SU-DHL-6 (cell line): ENCODE measurements at regions not wholly inside any gene's neighbourhood (a gene's known extent, or its start where the extent isn't known, plus 50 kb on each side); places are given as distances from the start of the nearest gene placed in this dataset.

Experiments used
- H2AFZ ChIP-seq: fragments of 200-600 bp; sonication (generic); 2 replicates; pipeline ENCODE4 v1.6.1; 2014; ENCODE audit warnings: low read depth, mild to moderate bottlenecking, moderate library complexity, mixed read lengths, antibody characterized with exemption, low read length; ENCODE audit not compliant: severe bottlenecking
- H3F3A ChIP-seq: fragments of 200-600 bp; shearing (Covaris generic); 2 replicates; pipeline ENCODE4 v1.6.0; 2016; ENCODE audit warnings: antibody characterized with exemption, mild to moderate bottlenecking; ENCODE audit not compliant: insufficient read depth
- H3K27ac ChIP-seq: fragments of 200-600 bp; sonication (generic); 2 replicates; pipeline ENCODE4 v1.5.1; 2016; ENCODE audit warnings: low read depth, mild to moderate bottlenecking, low read length, moderate library complexity, mixed read lengths
- H3K27me3 ChIP-seq: fragments of 200-600 bp; sonication (generic), shearing (Covaris generic); 2 replicates; pipeline ENCODE4 v1.6.0; 2014; ENCODE audit warnings: mild to moderate bottlenecking, low read length
- H3K36me3 ChIP-seq: fragments of 200-600 bp; sonication (generic); 2 replicates; pipeline ENCODE4 v1.6.1; 2014; ENCODE audit warnings: mild to moderate bottlenecking, low read length, mixed read lengths
- H3K4me2 ChIP-seq: fragments of 300-600, 200-600 bp; shearing (Covaris generic), sonication (generic); 2 replicates; pipeline ENCODE4 v1.6.0; 2014; ENCODE audit warnings: low read length, low read depth, mild to moderate bottlenecking; ENCODE audit not compliant: poor library complexity, severe bottlenecking
- H3K4me3 ChIP-seq: fragments of 200-600 bp; sonication (generic); 2 replicates; pipeline ENCODE4 v1.5.1; 2014; ENCODE audit warnings: antibody characterized with exemption, low read length, mild to moderate bottlenecking, mixed read lengths; ENCODE audit not compliant: insufficient read depth, poor library complexity, severe bottlenecking
- H3K79me2 ChIP-seq: fragments of 200-600 bp; sonication (generic); 2 replicates; pipeline ENCODE4 v1.6.1; 2014; ENCODE audit warnings: mild to moderate bottlenecking, low read length, moderate library complexity; ENCODE audit not compliant: insufficient read depth
- H3K9ac ChIP-seq: fragments of 200-600 bp; sonication (generic); 2 replicates; pipeline ENCODE4 v1.7.0; 2014; ENCODE audit warnings: mild to moderate bottlenecking, low read length
- H3K9me2 ChIP-seq: fragments of 200-600 bp; sonication (generic); replicated peaks from 2 replicates; pipeline ENCODE4 v1.6.1; 2014; ENCODE audit warnings: low read length; ENCODE audit not compliant: insufficient read depth
- H3K9me3 ChIP-seq: fragments of 200-600 bp; sonication (generic); 2 replicates; pipeline ENCODE4 v1.6.1; 2014; ENCODE audit warnings: low read length, mixed read lengths; ENCODE audit not compliant: insufficient read depth
- H4K20me1 ChIP-seq: fragments of 200-600 bp; sonication (generic); 2 replicates; pipeline ENCODE4 v1.6.1; 2014; ENCODE audit warnings: low read depth, mild to moderate bottlenecking, antibody characterized with exemption, low read length, moderate library complexity, mixed read lengths
- EZH2phosphoT487 ChIP-seq: fragments of 200-600 bp; sonication (generic), shearing (Covaris generic); conservative IDR thresholded peaks from 2 replicates; pipeline ENCODE4 v1.6.1; 2018; ENCODE audit warnings: mild to moderate bottlenecking, antibody characterized with exemption, low read length, moderate library complexity, mixed read lengths
- TF ChIP-seq, protein P1 (sequence below): fragments of 200-600 bp; sonication (generic); IDR thresholded peaks from one replicate; pipeline ENCODE4 v1.5.1; 2017; ENCODE audit warnings: antibody characterized with exemption, mild to moderate bottlenecking, low read length, moderate library complexity; ENCODE audit not compliant: insufficient read depth, poor library complexity, severe bottlenecking

DNA sequence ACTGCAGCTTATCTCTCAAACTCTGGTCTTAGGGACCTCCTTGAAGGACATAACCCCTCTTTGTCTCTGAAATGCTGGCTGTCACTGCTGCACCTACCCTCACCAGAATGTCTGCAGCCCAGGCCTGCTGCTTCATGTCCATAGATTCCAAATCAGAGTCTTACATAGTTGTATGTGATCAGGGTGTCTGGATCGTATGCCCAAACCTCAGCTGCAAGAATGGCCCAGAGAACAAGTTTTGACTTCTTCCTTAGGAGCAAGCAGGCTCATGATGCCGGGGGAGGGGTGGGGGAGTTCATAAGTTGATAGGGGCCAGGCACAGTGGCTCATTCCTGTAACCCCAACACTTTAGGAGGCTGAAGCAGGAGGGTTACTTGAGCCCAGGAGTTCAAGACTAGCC, 55.8 kb upstream of the RMDN2 start:
- Histone ChIP-seq H3K9me2 (no peaks in the 10 kb centered on the region), H4K20me1 (no peaks in the 10 kb centered on the region), H3K4me3 (no peak overlapping the region), H3F3A (no peaks in the 10 kb centered on the region), H3K9ac (no peak overlapping the region), H3K36me3 (no peaks in the 10 kb centered on the region), H3K4me2 (no peak overlapping the region), H3K27me3 (no peaks in the 10 kb centered on the region), H3K79me2 (no peaks in the 10 kb centered on the region), H3K9me3 (no peaks in the 10 kb centered on the region), H2AFZ (no peak overlapping the region), H3K27ac (no peak overlapping the region)
- TF ChIP-seq, protein P1, sequence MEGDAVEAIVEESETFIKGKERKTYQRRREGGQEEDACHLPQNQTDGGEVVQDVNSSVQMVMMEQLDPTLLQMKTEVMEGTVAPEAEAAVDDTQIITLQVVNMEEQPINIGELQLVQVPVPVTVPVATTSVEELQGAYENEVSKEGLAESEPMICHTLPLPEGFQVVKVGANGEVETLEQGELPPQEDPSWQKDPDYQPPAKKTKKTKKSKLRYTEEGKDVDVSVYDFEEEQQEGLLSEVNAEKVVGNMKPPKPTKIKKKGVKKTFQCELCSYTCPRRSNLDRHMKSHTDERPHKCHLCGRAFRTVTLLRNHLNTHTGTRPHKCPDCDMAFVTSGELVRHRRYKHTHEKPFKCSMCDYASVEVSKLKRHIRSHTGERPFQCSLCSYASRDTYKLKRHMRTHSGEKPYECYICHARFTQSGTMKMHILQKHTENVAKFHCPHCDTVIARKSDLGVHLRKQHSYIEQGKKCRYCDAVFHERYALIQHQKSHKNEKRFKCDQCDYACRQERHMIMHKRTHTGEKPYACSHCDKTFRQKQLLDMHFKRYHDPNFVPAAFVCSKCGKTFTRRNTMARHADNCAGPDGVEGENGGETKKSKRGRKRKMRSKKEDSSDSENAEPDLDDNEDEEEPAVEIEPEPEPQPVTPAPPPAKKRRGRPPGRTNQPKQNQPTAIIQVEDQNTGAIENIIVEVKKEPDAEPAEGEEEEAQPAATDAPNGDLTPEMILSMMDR, result no peak
- no peak for TF ChIP-seq EZH2phosphoT487

DNA sequence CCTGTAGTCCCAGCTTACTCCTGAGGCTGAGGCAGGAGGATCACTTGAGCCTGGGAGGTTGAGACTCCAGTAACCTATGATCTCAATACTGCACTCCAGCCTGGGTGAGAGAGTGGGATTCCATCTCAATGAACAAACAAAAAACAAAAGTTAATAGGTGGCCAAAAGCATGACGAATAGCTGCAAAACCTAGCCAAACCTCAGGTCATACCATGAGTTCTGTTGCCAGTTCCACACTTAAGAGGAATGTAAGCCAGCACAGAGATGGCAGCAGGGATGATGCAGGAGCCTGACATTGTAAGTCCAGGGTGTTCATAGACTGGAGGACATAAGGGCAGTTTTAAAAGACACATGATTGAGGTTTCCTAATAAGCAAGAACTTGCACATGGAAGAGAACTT, 55.3 kb upstream of the RMDN2 start:
- Histone ChIP-seq H3K36me3 (no peaks in the 10 kb centered on the region), H3K4me2 (no peak overlapping the region), H3K9ac (no peak overlapping the region), H3K9me3 (no peaks in the 10 kb centered on the region), H3F3A (no peaks in the 10 kb centered on the region), H3K27ac (no peak overlapping the region), H2AFZ (no peak overlapping the region), H3K9me2 (no peaks in the 10 kb centered on the region), H3K4me3 (no peak overlapping the region), H3K79me2 (no peaks in the 10 kb centered on the region), H3K27me3 (no peaks in the 10 kb centered on the region), H4K20me1 (no peaks in the 10 kb centered on the region)
- TF ChIP-seq, protein P1, result no peak
- TF ChIP-seq EZH2phosphoT487, result no peak

DNA sequence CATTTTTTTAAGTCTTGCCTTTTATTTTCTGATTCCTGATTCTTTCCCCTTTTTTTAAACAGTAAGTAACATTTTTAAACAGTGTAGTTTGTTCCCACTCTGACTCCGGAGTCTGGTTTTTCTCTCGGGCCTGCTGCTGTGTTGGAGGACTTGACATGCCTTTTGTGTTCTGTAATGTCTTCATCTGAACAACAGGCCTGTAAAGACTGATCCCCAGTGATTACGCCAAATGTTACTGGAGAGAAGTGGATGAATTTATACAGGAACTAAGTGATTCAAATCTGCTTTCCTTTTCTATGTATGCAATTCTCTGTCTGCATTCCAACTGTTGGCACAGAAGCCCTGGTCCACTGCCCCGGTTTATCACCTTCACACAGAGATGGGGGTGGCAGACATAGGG, 54.3 kb upstream of the RMDN2 start:
- Histone ChIP-seq H3K9ac (no peak overlapping the region), H3F3A (no peaks in the 10 kb centered on the region), H3K9me2 (no peaks in the 10 kb centered on the region), H3K9me3 (no peaks in the 10 kb centered on the region), H3K27ac (no peak overlapping the region), H4K20me1 (no peaks in the 10 kb centered on the region), H3K79me2 (no peaks in the 10 kb centered on the region), H3K4me2 (no peak overlapping the region), H3K36me3 (no peaks in the 10 kb centered on the region), H2AFZ (no peak overlapping the region), H3K4me3 (no peak overlapping the region), H3K27me3 (no peaks in the 10 kb centered on the region)
- TF ChIP-seq, protein P1, result no peak
